GOT3 (cell line): ENCODE measurements at regions not wholly inside any gene's neighbourhood (a gene's known extent, or its start where the extent isn't known, plus 50 kb on each side); places are given as distances from the start of the nearest gene placed in this dataset.
"Not testable (repeated sequence)": the region's sequence is repeated elsewhere in the genome, so short reads cannot be mapped to it uniquely, and the experiment has no call there.

Experiments
- DNase-seq: peaks from one replicate; lab custom pipeline; 2025; ENCODE audit warnings: mixed read lengths; lab: John Stamatoyannopoulos, UW

- no peak for DNase-seq
These were observed 226.8 kb downstream of the NMUR2 start for GRCh38 chr5:152178350-152178699.

DNA sequence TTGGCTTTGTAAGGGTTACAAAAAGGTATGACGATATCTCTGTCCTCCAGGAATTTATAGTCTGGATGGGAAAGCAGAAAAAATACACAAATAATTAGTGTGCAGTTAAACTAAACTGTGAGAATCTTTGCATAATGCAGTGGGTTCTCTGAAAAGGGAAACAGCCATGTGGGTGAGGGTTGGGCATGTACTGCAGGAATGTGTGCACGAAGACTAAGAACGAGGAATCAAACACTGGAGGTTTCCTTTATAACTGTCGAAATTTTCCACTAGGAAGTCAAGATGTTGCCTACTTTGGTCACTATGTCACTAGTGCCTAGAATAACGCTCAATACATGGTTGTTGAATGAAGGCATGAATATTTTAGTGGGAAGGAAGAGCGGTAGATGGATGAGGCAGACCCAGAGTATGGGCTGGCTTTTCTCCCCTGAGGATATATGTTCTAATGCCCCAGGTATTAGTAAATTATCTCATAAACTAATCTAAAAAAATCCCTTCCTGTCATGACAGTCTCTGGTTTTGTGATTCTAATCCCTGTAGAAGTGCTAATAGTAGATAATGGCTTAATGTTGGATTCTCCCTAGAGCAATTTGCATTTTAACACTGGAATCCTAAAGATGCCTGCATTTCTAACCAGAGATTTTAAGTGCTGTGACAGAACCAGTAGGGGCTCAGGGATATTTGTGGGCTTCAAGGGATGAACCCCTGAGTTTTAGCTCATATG is 227.3 kb downstream of the NMUR2 start:
- DNase-seq = no peak

GRCh38 chr5:152171888-152172287 is 233.2 kb downstream of the NMUR2 start:
- DNase-seq = no peak

GRCh38 chr5:152170350-152170749 is 234.7 kb downstream of the NMUR2 start:
- no peak for DNase-seq

- no peak for DNase-seq
These were observed 240.2 kb upstream of the GLRA1 start for GRCh38 chr5:152164860-152165259.

DNA sequence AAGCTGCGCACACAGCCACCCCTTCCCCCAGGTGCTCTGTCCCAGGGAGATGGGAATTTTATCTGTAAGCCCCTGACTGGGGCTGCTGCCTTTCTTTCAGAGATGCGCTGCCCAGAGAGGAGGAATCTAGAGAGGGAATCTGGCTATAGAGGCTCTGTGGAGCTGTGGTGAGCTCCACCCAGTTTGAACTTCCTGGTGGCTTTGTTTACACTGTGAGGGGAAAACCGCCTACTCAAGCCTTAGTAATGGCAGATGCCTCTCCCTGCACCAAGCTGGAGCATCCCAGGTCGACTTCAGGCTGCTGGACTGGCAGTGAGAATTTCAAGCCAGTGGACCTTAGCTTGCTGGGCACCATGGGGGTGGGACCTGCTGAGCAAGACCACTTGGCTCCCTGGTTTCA is 235.2 kb upstream of the GLRA1 start:
- not testable (repeated sequence) for DNase-seq

- not testable (repeated sequence) for DNase-seq
These were observed 229.8 kb upstream of the GLRA1 start for GRCh38 chr5:152154452-152154851.

GRCh38 chr5:152151940-152152339 is 227.3 kb upstream of the GLRA1 start:
- DNase-seq = no peak

DNA sequence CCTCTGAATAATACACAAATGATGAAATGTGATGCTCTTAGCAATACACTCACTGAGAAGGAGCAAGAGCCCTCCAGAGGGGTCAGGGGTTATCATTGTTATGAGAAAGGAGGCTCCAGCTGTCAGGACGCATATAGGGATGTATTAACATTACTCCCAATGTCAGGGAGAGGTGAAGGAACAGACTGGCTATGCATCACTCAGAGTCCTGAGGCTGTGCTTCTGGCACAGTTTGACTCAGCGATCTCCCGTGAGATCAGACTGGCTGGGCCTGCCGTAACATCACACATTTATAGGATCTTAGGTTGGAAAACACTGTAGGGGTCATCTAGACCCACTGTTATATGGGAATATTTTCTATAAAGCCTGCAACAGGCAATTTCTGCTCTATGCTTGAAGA is 226.5 kb upstream of the GLRA1 start:
- DNase-seq = no peak

- no peak for DNase-seq
These were observed 222.6 kb upstream of the GLRA1 start for GRCh38 chr5:152147286-152147685.

DNA sequence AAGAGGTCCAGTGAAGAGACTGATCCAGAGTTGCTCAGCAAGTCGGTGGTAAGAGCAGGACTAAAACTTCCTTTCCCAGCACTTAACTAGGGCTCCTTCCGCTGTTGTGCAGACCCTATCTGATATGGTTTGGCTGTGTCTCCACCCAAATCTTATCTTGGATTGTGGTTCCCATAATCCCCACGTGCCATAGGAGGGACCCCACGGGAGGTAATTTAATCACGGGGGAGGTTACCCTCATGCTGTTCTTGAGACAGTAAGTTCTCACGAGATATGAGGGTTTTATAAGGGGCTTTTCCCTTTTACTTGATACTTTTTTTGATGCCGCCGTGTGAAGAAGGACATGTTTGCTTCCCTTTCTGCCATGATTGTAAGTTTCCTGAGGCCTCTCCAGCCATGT is 221.9 kb upstream of the GLRA1 start:
- no peak for DNase-seq

- DNase-seq = no peak
These were observed 219.9 kb upstream of the GLRA1 start for GRCh38 chr5:152144556-152144955.

DNA sequence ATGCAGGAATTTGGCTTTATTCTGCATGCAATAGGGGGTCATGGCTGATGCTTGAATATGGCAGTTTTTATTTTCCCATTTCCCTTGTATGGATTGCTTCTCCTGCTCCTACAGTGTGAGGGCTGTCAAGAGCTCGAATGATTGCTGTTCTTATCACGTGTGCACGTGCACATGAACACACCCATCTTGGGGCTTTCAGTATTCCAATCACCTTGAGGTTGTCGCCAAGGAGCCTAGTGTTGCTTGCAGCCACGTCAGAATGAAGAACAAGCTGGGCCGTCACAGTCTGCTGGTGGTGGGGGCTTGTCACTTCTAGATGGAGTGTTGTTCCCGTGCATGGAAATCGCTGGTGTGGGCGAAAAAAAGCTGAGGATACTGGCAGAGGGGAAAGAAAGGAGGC is 219.4 kb upstream of the GLRA1 start:
- DNase-seq = no peak

- peak; percentile 8 for DNase-seq
These were observed 218.3 kb upstream of the GLRA1 start for GRCh38 chr5:152142840-152143469.

GRCh38 chr5:152140347-152140746 is 215.7 kb upstream of the GLRA1 start:
- DNase-seq = no peak

DNA sequence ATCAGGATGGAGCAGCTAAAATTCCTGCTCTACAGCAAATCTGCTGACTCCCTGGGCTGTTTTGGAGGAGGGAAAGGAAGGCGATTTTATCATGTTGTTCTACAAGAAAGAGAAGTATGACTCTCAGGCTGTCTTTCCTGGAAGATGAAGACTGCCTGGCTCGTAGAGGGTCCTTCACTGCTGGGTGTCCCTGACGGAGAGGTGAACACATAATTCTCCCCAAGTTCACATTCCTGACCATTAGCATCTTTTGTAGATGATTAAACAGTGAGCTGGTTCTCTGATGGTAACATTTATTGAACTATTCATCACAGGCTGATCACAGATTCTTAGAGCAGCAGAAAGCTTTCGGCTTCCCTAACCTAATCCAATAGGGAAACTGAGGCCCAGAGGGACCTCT is 212.4 kb upstream of the GLRA1 start:
- no peak for DNase-seq

- no peak for DNase-seq
These were observed 211.7 kb upstream of the GLRA1 start for GRCh38 chr5:152136321-152136720.

DNA sequence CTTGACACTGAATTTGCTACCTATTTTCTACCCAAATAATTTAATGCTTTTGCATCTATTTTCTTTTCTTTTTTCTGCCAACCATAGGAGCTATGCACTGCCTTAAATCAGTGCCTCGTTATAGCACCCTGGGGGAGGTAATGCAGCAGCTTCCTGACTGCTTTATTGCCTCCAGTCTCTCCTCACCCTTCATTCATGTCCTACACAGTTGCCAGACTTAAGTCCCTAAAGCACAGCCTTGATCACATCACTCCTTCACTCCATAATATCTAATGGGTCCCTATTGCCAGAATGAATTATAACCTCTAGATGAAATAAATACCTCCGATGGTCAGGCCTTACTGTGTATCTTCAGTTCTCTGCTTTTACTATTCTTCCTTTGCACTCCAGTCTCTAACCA is 211.2 kb upstream of the GLRA1 start:
- DNase-seq = no peak

GRCh38 chr5:152125661-152126205 is 201.1 kb upstream of the GLRA1 start:
- DNase-seq = no peak

- DNase-seq = no peak
These were observed 199.9 kb upstream of the GLRA1 start for GRCh38 chr5:152124409-152125041.

DNA sequence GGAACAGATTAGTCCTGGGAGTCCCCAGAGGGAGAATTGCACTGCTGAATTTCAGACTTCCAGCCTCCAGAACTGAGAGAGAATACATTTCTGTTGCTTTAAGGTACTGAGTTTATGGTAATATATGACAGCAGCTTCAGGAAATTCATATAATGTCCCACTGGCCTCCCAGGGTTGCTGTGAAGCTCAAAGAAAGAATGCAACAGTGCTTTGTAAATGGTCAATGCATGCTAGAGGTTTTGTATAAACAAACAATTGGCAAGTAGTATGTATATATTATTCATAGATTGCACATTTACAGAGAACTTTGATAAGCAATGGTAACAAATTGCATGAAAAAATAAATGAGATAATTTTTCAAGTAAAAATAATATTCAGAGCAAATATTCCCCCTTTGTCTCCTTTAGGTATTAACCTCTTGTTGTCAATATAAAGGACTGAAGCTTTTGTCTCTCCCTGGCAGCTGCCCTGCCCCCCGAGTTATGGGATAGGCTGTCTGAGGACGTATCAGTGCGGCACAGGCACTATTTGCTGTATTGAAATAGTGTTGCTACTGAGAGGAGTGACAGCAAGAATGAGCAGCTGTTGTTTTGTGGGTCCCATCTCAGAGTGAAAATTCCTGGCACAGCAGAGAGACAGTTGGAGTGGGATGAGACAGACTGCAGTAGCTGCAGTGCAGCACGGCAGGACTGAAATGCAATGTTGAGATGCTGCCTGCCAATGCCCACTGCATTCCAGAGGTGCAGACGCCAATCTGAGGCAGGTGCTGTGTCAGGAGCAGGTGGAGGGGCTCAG is 194.2 kb upstream of the GLRA1 start:
- no peak for DNase-seq

DNA sequence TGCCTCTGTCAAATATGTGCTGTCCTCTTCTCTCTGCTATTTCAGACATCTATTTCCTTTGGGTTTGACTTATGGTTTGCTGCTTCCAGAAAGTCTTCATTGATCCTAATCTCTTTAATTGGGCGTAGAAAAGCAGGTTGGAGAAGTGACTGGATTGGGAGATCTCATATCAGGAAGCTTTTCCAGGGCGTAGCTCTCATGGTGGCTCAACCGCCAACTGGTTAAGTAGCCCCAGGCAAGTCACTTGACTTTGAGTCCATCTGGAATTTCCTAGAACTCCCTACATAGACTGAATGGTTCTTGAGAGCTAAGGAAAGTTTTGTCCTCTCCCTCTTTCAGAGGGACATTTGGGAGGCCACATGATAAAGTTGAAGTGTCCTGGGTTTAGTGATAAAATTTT is 192.3 kb upstream of the GLRA1 start:
- no peak for DNase-seq
